ENCODE measurements at regions not wholly inside any gene's neighbourhood (a gene's known extent, or its start where the extent isn't known, plus 50 kb on each side); places are given as distances from the start of the nearest gene placed in this dataset.
"Not testable (repeated sequence)": the region's sequence is repeated elsewhere in the genome, so short reads cannot be mapped to it uniquely, and the experiment has no call there.

DNA sequence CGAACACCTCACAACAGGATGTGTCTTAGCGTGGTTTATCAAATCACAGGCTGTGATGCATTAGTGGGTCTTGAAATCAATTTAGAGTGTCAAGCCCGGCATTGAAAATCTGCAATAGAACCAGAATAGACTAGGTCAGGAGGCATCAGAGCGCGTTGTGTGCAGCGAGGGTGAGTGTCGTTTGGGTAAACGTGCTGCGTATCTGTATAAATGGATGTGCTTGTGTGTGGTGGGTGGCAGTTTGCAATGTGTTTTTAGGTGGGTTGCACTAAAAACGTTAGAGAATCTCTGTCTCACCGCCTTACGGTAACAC is 121.0 kb upstream of the SULF2 start:
- Mint-ChIP-seq H3K36me3 (no peaks in the 10 kb centered on the region), H3K4me1 (peaks cover 60% of the 10 kb centered on the region), H3K9me3 (no peaks in the 10 kb centered on the region), H3K4me3 (no peak overlapping the region), H3K27me3 (ENCODE audit: insufficient read depth, low read depth) (peaks cover 4% of the 10 kb centered on the region), H3K27ac (peak overlapping the region; percentile 22)
- Histone ChIP-seq H3K36me3 (no peaks in the 10 kb centered on the region), H3K9ac (no peak overlapping the region), H3K27ac (no peak overlapping the region), H3F3A (ENCODE audit: low read depth) (no peaks in the 10 kb centered on the region), H2AFZ (replicated peaks) (no peak overlapping the region), H3K4me2 (no peak overlapping the region), H3K4me3 (no peak overlapping the region), H3K9me3 (ENCODE audit: low read depth) (no peaks in the 10 kb centered on the region), H3K4me1 (peaks cover 20% of the 10 kb centered on the region), H4K20me1 (ENCODE audit: low read depth) (no peaks in the 10 kb centered on the region), H3K27me3 (no peaks in the 10 kb centered on the region), H3K79me2 (ENCODE audit: low read depth) (no peaks in the 10 kb centered on the region)
- DNase-seq (ENCODE audit: low spot score): no peak
- TF ChIP-seq, protein P1, sequence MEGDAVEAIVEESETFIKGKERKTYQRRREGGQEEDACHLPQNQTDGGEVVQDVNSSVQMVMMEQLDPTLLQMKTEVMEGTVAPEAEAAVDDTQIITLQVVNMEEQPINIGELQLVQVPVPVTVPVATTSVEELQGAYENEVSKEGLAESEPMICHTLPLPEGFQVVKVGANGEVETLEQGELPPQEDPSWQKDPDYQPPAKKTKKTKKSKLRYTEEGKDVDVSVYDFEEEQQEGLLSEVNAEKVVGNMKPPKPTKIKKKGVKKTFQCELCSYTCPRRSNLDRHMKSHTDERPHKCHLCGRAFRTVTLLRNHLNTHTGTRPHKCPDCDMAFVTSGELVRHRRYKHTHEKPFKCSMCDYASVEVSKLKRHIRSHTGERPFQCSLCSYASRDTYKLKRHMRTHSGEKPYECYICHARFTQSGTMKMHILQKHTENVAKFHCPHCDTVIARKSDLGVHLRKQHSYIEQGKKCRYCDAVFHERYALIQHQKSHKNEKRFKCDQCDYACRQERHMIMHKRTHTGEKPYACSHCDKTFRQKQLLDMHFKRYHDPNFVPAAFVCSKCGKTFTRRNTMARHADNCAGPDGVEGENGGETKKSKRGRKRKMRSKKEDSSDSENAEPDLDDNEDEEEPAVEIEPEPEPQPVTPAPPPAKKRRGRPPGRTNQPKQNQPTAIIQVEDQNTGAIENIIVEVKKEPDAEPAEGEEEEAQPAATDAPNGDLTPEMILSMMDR (IDR thresholded peaks at IDR 0.05): no peak
- TF ChIP-seq EZH2 (IDR thresholded peaks at IDR 0.05) (no peak), EZH2phosphoT487 (IDR thresholded peaks at IDR 0.05) (no peak)

GRCh38 chr20:47905628-47906347 is 120.5 kb upstream of the SULF2 start:
- H3K27me3 Mint-ChIP-seq (ENCODE audit: insufficient read depth, low read depth): peaks cover 4% of the 10 kb centered on the region
- Histone ChIP-seq H3K27ac (no peak overlapping the region), H3K79me2 (ENCODE audit: low read depth) (no peaks in the 10 kb centered on the region), H3K9me3 (ENCODE audit: low read depth) (no peaks in the 10 kb centered on the region), H3K4me1 (peaks cover 20% of the 10 kb centered on the region), H3F3A (ENCODE audit: low read depth) (no peaks in the 10 kb centered on the region), H3K27me3 (no peaks in the 10 kb centered on the region), H3K36me3 (no peaks in the 10 kb centered on the region), H3K4me3 (no peak overlapping the region), H3K9ac (no peak overlapping the region), H2AFZ (replicated peaks) (no peak overlapping the region), H3K4me2 (no peak overlapping the region), H4K20me1 (ENCODE audit: low read depth) (no peaks in the 10 kb centered on the region)
- no peak for DNase-seq (ENCODE audit: low spot score)
- TF ChIP-seq EZH2phosphoT487 (IDR thresholded peaks at IDR 0.05): no peak
- no peak for TF ChIP-seq EZH2 (IDR thresholded peaks at IDR 0.05)
- TF ChIP-seq, protein P1 (IDR thresholded peaks at IDR 0.05): no peak
- no peak overlapping the region for H3K4me3 Mint-ChIP-seq
- no peaks in the 10 kb centered on the region for H3K36me3 Mint-ChIP-seq
- no peaks in the 10 kb centered on the region for H3K9me3 Mint-ChIP-seq
- peaks cover 58% of the 10 kb centered on the region for H3K4me1 Mint-ChIP-seq
- H3K27ac Mint-ChIP-seq: no peak overlapping the region

DNA sequence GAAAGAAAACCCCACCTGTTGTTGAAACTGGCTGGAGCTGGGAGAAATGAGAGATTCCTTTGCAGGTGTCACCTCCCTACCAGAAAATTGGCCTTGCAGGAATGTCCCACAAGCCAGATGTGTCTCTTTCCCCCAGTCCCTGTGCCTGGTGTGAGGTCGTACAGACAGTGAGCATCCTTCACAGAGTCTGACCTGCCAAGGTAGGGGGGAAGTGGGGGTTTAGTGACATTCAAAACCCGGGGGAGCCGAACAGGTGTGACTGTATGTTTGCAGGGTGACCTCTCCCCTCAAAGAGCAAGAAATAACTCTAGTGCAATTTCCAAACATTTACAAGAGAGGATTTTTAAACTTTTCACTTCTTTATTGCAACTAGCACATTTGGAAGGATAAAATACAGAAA is 117.7 kb upstream of the SULF2 start:
- not testable (repeated sequence) for H3K4me3 ChIP-seq; H3K79me2 ChIP-seq (ENCODE audit: low read depth); DNase-seq (ENCODE audit: low spot score); H3K9me3 Mint-ChIP-seq; H3K4me3 Mint-ChIP-seq; H2AFZ ChIP-seq (replicated peaks); H3K4me2 ChIP-seq; H3K27me3 ChIP-seq; H3K36me3 ChIP-seq; H3K27me3 Mint-ChIP-seq (ENCODE audit: insufficient read depth, low read depth); H3K27ac Mint-ChIP-seq; H3K9me3 ChIP-seq (ENCODE audit: low read depth); H3K4me1 ChIP-seq; H3K27ac ChIP-seq; H3F3A ChIP-seq (ENCODE audit: low read depth); H3K36me3 Mint-ChIP-seq; H3K9ac ChIP-seq; H4K20me1 ChIP-seq (ENCODE audit: low read depth)
- H3K4me1 Mint-ChIP-seq: peaks cover 33% of the 10 kb centered on the region

GRCh38 chr20:47899313-47899712 is 114.0 kb upstream of the SULF2 start:
- not testable (repeated sequence) for H3K9me3 ChIP-seq (ENCODE audit: low read depth); H3K27ac Mint-ChIP-seq; H3K4me2 ChIP-seq; H3K4me1 Mint-ChIP-seq; H3K27me3 ChIP-seq; H2AFZ ChIP-seq (replicated peaks); H3K4me1 ChIP-seq; H3F3A ChIP-seq (ENCODE audit: low read depth); H3K4me3 ChIP-seq; H3K9me3 Mint-ChIP-seq; H3K27ac ChIP-seq; H3K9ac ChIP-seq; DNase-seq (ENCODE audit: low spot score); H3K36me3 ChIP-seq; H3K4me3 Mint-ChIP-seq; H3K27me3 Mint-ChIP-seq (ENCODE audit: insufficient read depth, low read depth); H4K20me1 ChIP-seq (ENCODE audit: low read depth); H3K79me2 ChIP-seq (ENCODE audit: low read depth); H3K36me3 Mint-ChIP-seq
